Prostate gland (tissue), 2 donors: ENCODE measurements at regions not wholly inside any gene's neighbourhood (a gene's known extent, or its start where the extent isn't known, plus 50 kb on each side); places are given as distances from the start of the nearest gene placed in this dataset.
"Not testable (repeated sequence)": the region's sequence is repeated elsewhere in the genome, so short reads cannot be mapped to it uniquely, and the experiment has no call there.

Experiments used
- DNase-seq: peaks from one replicate; pipeline ENCODE4 v3.0.0-alpha.2; 2019; ENCODE audit warnings: low spot score
- H3K27ac ChIP-seq, 2 donors: fragments of 200-600 bp; sonication (generic); 2 replicates each; pipeline ENCODE4 v1.5.1; 2017 to 2019
- H3K27me3 ChIP-seq: fragments of 200-600 bp; sonication (generic); replicated peaks from 2 replicates; pipeline ENCODE4 v1.5.1; 2019; ENCODE audit not compliant: insufficient read depth
- H3K36me3 ChIP-seq, 2 donors: fragments of 200-600 bp; sonication (generic); 1 replicate in 1 of 2; 2 replicates in 1 of 2; pipeline versions ENCODE4 v1.5.1 to v1.8.1; 2017 to 2019
- H3K4me1 ChIP-seq: fragments of 200-600 bp; sonication (generic); replicated peaks from 2 replicates; pipeline ENCODE4 v1.5.1; 2019
- H3K4me3 ChIP-seq, 2 donors: fragments of 200-600 bp; sonication (generic); 2 replicates each; pipeline ENCODE4 v1.5.1; 2017 to 2019
- H3K9me3 ChIP-seq: fragments of 200-600 bp; sonication (generic); 2 replicates; pipeline ENCODE4 v1.5.1; 2017
- CTCF ChIP-seq, 4 experiments: fragments of 200-600 bp in 2 of 4; fragments of 450-650 bp in 2 of 4; sonication (generic) in 2 of 4; IDR thresholded peaks; 1 replicate in 3 of 4; 2 replicates in 1 of 4; pipeline ENCODE4 v1.5.1; 2016 to 2019; ENCODE audit warnings: antibody characterized with exemption in 4 of 4, mild to moderate bottlenecking in 2 of 4, moderate library complexity in 2 of 4
- POLR2A ChIP-seq: fragments of 450-650 bp; IDR thresholded peaks from one replicate; pipeline ENCODE4 v1.6.1; 2016; ENCODE audit warnings: antibody characterized with exemption, mild to moderate bottlenecking
- POLR2AphosphoS5 ChIP-seq: sonication (generic); formaldehyde crosslinking; IDR thresholded peaks from one replicate; pipeline ENCODE4 v1.6.1; 2017; ENCODE audit warnings: antibody characterized with exemption
- whole genome bisulfite sequencing: methylation state at CpG from one replicate; pipeline ENCODE4 v1.1.5; 2018; 5-methylcytosine and 5-hydroxymethylcytosine counted together
- intact Hi-C: fragments of 100-400 bp; cut with DNase I; formaldehyde crosslinking; loops from one replicate; pipeline ENCODE4 v1.14.2; 2022

- no peaks in the 10 kb centered on the region for H3K27me3 ChIP-seq
- WGBS, result 62% methylated on average over 1 of the region's 1 CpG
- intact Hi-C loops, result no loop called here
- no peak for DNase-seq
- no peak overlapping the region for H3K27ac ChIP-seq
- no peaks in the 10 kb centered on the region for H3K9me3 ChIP-seq
- H3K4me1 ChIP-seq, result no peaks in the 10 kb centered on the region
- no peak overlapping the region for H3K4me3 ChIP-seq
- TF ChIP-seq POLR2AphosphoS5 (no peak), CTCF (IDR thresholded peaks at IDR 0.05) (no peak), POLR2A (no peak)
- H3K36me3 ChIP-seq, result no peaks in the 10 kb centered on the region
These were observed 455.3 kb upstream of the TUSC1 start for GRCh38 chr9:26133537-26133936.

- Histone ChIP-seq H3K4me1 (no peaks in the 10 kb centered on the region), H3K36me3 (no peaks in the 10 kb centered on the region), H3K27ac (no peak overlapping the region), H3K4me3 (no peak overlapping the region), H3K9me3 (no peaks in the 10 kb centered on the region), H3K27me3 (no peaks in the 10 kb centered on the region)
- no peak for DNase-seq
- intact Hi-C loops, result no loop called here
- TF ChIP-seq CTCF (IDR thresholded peaks at IDR 0.05), result no peak
- TF ChIP-seq POLR2AphosphoS5, result no peak
- TF ChIP-seq POLR2A, result no peak
- WGBS, result 87% methylated on average over 4 of the region's 4 CpGs
These were observed 454.6 kb upstream of the TUSC1 start for GRCh38 chr9:26132746-26133312.

GRCh38 chr9:26131886-26132285, 453.6 kb upstream of the TUSC1 start:
- Histone ChIP-seq H3K27me3 (no peaks in the 10 kb centered on the region), H3K4me1 (no peaks in the 10 kb centered on the region), H3K36me3 (no peaks in the 10 kb centered on the region), H3K4me3 (no peak overlapping the region), H3K27ac (no peak overlapping the region), H3K9me3 (no peaks in the 10 kb centered on the region)
- WGBS, result 84% methylated on average over 1 of the region's 1 CpG
- DNase-seq, result no peak
- TF ChIP-seq POLR2AphosphoS5 (no peak), CTCF (IDR thresholded peaks at IDR 0.05) (no peak), POLR2A (no peak)
- intact Hi-C loops, result no loop called here

GRCh38 chr9:26129217-26129616, 451.0 kb upstream of the TUSC1 start:
- 86% methylated on average over 2 of the region's 2 CpGs for WGBS
- H3K4me3 ChIP-seq, result no peak overlapping the region
- no peak overlapping the region for H3K27ac ChIP-seq
- no peak for TF ChIP-seq POLR2A
- TF ChIP-seq CTCF (IDR thresholded peaks at IDR 0.05), result no peak
- no peak for TF ChIP-seq POLR2AphosphoS5
- H3K36me3 ChIP-seq, result no peaks in the 10 kb centered on the region
- no peaks in the 10 kb centered on the region for H3K27me3 ChIP-seq
- no peaks in the 10 kb centered on the region for H3K4me1 ChIP-seq
- intact Hi-C loops, result no loop called here
- H3K9me3 ChIP-seq, result no peaks in the 10 kb centered on the region
- no peak for DNase-seq

- 93% methylated on average over 5 of the region's 5 CpGs for WGBS
- DNase-seq, result no peak
- TF ChIP-seq CTCF (IDR thresholded peaks at IDR 0.05) (no peak), POLR2AphosphoS5 (no peak), POLR2A (no peak)
- no peaks in the 10 kb centered on the region for H3K27me3 ChIP-seq
- no peaks in the 10 kb centered on the region for H3K36me3 ChIP-seq
- no peak overlapping the region for H3K4me3 ChIP-seq
- no peaks in the 10 kb centered on the region for H3K9me3 ChIP-seq
- H3K4me1 ChIP-seq, result no peaks in the 10 kb centered on the region
- no peak overlapping the region for H3K27ac ChIP-seq
- intact Hi-C loops, result no loop called here
These were observed 447.4 kb upstream of the TUSC1 start for GRCh38 chr9:26125693-26126092.

- intact Hi-C loops, H3K9me3 ChIP-seq, H3K4me3 ChIP-seq, DNase-seq, H3K36me3 ChIP-seq, H3K4me1 ChIP-seq, H3K27ac ChIP-seq, H3K27me3 ChIP-seq: not testable (repeated sequence)
- 57% methylated on average over 2 of the region's 2 CpGs for WGBS
These were observed 437.8 kb upstream of the TUSC1 start for GRCh38 chr9:26116085-26116484.
